Urothelium cell line (cell line): ENCODE measurements at regions not wholly inside any gene's neighbourhood (a gene's known extent, or its start where the extent isn't known, plus 50 kb on each side); places are given as distances from the start of the nearest gene placed in this dataset.

Experiments used
- DNase-seq: peaks from one replicate; pipeline ENCODE4 v3.0.0; 2011; ENCODE audit warnings: low spot score, mixed read lengths
- FAIRE-seq: peaks from 2 replicates; lab custom pipeline; 2011; peaks lifted over from hg19 to GRCh38; lab: Jason Lieb, UNC

DNA sequence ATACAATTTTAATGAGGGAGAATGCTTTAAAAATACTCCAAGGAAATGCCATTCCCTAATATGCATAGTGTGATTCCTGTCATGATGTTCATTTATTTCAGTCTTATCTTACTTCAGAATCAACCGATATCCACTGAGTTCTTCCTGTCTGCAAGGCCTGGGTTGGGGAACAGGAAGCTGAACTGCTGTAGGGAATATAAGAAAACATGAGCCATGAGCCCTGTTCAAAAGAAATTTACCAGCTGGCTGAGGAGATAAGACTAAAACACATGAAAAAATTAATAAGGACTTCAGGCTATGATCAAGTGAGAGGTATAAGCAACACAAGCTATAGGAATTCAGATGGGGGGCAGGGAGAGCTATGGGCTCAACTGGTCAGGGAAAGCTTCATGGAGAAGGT lies 184.7 kb downstream of the PLPP4 start:
- DNase-seq, result no peak
- FAIRE-seq, result no peak

DNA sequence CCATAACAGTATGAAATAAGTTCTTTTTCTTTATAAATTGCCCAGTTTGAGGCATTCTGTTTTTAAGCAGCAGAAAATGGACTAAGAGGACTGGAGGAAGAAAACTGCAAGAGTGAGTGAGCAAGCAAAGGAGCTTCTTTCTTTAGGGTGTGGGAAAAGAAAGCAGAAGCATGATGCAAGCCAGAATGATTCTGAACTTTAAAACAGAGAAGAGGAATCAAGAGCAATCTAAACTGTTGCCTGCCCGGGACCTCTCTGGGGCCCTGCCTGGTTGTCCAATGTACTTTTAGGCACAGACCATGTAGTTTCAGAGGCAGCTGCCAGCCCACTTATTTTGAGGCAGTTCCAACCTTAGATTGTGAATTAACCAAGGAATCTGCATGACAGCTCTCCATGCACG lies 186.3 kb downstream of the PLPP4 start:
- FAIRE-seq (no peak), DNase-seq (no peak)

DNA sequence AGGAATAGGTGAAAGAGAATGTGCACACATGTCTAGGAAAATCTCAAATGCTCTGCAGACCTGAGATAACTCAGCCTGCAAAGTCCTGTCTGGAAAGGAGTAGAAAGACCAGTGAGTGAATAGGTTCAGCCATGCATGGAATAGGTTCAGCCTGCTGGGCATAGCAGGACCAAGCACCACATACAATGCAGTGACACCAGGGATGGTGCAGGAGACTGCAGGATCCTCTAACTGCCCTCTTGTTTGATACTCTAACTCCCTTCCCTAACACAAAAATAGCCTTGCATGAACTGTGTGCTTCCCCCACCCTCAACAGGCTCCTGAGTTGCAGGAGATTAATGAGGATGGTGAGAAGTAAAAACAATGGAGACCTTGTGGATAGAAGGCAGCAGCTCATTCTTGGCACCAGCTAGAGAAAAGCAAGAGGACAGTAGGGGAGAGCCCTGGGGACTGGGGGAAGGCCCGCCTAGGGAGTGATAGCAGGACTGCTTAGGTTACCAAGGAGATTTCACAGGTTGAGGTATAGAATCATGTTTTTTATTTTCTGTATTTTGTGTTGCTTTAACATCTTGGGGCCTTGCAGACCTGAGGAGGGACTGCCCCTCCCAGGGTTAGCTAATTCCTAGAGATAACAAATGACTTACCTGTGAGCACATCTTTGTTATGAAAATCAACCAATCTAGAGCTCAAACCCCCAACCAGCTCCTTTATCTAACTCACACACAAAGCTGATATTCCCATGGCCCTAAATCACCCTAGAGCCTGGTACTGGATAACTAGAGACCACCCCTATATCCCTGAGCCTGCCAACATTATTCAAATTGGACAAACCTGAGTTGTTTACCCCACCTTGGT lies 187.8 kb downstream of the PLPP4 start:
- FAIRE-seq, result no peak
- no peak for DNase-seq

DNA sequence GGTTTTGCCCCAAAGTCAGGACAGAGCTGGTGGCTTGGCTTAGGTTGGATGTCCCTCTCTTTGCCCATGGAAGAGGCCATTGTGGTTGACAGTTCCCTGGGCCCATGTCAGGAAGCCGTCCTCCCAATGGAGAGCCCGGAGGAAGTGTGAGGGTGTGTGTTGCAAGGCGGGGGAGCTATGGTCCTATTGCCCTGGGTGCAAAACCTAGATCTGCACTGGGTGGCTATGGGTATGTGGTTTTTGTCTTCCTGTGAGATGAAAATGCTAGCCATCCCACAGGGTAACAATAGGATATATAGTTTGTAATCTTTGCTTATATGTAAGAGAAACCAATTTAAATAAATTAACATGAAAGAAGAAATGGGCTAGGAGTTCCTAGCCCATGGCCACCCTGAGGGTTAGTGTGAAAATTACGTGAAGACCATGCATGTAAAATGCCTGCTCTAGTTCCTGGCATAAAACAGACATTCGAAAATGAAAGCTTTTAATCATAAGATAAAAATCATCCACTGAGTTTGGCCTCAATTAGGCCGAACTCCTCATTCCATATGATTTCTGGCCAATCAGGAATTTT lies 189.2 kb downstream of the PLPP4 start:
- FAIRE-seq, result no peak
- no peak for DNase-seq

DNA sequence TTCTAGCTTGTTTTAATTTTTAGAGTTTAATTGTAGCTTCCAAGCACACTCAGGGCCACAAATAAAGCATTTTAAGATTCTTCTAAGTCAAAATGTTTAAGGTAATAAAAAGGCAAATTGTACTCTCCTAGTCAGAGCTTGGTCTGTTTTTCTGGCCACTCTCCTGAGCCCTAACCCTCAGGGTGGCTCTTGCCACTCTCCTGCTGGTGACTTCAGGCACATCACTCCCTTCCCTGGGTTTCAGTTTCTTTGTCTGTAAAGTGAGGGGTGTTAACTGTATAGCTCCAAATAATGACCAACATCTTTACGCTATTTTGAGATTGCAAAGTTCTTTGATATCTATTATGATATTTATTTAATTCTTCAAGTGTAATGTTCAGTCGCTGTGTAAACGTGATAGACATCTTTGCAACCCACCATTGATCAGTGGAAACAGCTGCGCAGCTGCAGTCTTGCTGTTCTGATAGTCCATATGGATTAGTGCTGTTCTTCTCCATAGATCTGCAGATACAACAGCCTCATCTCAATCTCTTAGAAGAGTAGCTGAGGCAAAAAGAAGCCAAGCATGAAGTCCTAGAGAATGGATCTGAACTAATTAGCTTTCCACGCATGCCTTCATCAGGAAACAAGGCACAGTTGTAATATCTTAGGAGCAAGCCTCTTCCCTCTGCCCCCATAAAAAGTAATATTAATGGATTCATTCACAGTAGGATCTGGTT lies 189.9 kb downstream of the PLPP4 start:
- no peak for DNase-seq

DNA sequence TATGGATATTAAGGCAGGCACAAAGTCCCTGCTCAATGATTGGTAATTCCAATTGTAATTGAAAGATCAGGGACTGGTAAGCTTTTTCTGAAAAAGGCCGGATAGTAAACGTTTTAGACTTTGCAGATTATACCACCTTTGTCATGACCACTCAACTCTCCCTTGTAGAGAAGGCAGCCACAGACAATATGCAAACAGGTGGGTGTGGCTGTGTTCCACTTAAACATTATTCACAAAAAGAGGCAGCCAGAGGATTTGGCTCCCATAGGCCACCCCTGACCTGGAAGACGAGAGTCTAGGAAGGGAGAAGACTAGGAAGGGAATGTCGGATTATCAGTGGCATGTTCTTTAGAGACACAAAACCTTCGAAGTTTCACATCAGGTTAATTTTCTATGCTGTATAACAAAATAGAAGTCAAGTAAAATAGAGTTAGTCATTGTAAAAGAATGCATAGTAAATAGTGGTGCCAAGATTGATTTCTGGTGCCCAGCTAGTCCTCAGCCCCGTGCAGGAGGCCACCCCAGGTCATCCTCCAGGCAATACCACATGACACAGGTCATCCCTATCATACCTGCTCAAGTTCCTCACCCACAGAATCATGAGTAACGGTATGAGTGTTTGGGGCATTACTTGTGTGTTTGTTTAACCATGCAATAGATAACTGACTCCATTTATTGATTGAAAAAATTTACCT lies 193.8 kb downstream of the PLPP4 start:
- DNase-seq, result peak; percentile 13
- FAIRE-seq, result no peak

More for the DNA sequence above, 189.9 kb downstream of the PLPP4 start:
- FAIRE-seq, result no peak

DNA sequence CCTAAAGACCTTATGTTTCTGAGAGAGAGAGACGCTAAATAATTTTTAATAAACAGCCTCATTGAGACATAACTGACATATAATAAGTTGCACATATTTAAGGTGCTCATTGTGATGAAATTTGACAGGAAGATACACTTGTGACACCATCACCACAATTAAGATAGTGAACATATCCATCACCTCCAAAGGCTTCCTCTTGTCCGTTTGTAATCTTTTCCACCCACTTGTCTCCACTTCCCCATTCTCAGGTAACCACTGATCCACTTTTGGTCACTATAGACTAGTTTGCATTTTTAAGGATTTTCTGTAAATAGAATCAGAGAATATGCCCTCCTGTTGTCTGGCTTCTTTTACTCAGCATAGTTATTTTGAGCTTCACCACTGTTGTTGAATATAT lies 195.1 kb upstream of the WDR11 start:
- FAIRE-seq (no peak), DNase-seq (no peak)

DNA sequence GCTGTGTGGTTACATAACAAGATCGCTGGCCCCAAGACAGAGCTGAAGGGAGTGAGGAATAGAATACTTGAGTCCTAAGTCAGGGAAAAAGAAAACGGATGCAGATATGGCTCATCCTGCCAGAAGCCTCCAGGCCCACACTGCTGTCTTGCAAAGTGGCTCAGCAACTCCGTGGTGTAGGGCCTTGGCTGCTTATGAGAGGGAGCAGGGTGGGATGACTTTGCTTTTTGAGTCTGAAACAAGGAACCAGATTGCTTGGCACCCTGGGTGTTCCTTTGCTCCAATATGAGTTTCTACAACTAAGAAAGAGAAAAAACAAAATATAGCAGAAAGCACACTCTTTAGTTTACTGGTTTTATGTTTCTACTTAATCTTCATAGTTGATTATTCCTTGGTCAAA lies 193.8 kb upstream of the WDR11 start:
- DNase-seq (no peak), FAIRE-seq (no peak)

DNA sequence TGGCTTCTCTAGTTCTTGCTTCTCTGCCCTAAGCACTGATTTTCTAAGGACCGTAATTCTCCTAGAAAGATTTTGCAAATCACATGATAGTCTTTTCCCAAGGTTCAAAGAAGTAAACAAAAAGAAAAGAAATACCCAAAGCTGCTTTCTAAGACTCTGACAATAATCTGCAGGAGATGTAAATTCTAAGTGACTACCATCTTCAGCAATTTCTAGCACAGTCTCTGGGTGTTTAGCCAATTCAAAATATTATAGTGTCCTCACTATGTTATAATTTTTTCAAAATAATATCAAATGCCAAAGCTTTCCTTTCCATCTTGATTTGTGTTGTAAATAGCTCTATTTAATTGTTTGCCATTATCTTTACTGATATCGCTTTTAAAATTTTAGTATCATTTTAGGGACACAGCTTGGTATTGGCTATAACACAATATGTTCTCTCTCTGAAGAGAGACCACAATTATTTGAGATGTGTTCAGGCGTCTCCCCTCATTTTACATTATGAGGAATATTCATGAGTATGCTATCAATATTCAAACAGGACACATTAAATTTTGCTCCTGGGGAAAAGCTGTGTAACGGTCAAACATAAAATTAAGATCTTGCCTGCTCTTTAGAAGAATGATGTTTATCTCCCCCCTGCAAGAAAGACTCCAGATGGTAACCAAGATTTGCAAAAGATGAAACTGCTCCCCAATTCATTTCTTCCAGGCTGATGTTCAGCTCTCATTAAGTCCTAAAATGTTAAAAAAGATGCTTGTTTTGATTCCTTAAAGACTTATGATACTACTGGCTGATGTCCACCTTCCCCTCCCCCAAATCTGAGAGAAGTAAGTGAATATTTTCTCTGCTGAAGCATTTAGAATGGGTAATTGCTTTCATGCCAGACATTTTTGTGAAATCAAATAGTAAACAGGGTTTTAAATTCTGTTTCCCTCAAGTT lies 191.9 kb upstream of the WDR11 start:
- no peak for FAIRE-seq
- no peak for DNase-seq

DNA sequence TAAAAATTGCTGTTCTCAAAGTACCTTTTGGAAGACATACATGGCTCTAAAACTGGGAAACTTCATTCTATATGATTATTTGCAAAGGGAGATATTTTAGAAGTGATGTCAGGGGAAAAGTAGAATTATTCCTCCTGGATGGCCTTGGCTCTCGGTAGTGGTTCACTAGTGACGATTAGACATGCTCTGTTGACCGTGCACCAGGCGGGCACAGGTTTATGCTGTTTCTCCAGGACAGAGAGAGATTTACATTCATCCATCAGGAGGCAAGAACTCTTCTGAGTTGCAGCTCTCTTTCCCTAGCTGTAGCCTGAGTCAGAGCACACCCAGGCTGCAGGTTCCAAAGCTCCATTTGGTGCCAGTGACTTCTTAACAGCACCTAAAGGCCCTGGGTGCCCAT lies 184.9 kb upstream of the WDR11 start:
- no peak for DNase-seq
- FAIRE-seq, result no peak

DNA sequence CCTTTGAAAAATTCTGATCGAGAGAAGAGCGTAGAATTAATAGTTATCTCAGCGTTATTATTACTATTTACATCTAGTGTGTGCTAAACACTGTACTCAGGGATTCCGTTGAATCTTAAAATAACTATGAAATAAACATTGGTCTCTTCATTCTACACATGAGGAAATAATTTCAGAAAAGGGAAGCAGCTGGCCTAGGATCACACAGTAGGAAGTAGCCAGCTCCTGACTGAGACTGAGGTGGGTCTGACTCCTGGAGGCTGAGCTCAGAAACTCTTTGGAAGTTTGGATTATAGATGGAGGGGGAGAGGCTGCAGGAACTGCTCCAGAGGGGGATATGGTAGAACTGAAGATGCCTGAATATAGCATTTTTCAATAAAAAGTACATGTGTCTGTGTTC lies 183.9 kb upstream of the WDR11 start:
- no peak for DNase-seq
- no peak for FAIRE-seq

DNA sequence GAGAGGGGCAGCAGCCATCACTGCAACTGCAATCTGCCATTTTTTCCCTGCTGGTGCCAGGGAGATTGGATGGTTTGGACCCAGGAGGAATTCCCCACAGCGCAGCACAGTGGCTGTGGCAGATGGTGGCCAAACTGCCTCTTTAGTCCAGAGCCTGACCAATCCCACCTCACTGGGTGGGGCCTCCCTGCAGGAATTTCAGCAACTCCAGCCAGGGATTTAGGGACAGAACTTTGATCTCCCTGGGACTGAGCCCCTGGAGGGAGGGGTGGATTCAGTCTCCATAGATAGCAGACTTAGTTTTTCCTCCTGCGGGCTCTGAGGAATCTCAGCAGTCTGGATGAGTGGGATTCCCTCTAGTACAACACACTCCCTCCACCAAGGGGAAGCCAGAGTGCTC lies 179.7 kb upstream of the WDR11 start:
- DNase-seq (no peak), FAIRE-seq (no peak)

DNA sequence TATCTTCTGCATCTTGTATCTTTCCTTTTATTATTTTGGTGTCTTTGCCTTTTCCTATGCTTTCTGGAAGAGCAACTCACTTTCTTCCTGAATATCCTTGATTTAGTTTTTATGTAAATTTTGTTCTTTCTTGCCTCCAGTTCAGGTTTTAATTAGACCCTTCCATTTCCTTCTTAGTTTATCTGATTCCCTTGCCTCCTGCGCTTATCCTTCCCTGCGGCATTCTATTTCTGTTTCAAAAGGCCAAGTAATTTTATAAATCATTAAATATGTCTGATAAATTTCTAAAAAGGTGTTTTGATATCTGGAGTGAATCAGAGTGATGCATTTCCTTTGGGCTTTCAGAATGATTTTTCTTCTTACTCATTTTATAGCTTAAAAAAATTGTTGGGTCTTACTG lies 167.7 kb upstream of the WDR11 start:
- no peak for FAIRE-seq

DNA sequence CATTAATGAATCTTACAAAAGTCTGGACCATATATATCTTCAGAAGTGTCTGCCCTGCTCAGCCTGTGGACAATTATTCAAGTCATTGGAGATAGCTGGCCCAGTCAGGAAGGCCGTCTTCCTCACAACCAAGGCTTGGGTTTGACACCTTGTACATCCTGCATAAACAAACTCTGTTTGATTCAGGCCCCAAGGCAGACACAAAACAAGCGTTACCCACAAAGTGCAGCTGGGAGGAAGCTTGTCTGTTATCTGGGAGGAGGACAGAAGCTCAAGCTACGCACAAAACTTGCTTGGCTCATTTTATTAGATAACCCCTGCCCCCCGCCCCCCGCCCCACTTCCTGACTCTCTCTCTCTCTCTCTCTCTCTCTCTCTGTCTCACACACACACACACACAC lies 166.9 kb upstream of the WDR11 start:
- no peak for DNase-seq
- FAIRE-seq, result no peak

More for the DNA sequence above, 167.7 kb upstream of the WDR11 start:
- DNase-seq, result no peak

DNA sequence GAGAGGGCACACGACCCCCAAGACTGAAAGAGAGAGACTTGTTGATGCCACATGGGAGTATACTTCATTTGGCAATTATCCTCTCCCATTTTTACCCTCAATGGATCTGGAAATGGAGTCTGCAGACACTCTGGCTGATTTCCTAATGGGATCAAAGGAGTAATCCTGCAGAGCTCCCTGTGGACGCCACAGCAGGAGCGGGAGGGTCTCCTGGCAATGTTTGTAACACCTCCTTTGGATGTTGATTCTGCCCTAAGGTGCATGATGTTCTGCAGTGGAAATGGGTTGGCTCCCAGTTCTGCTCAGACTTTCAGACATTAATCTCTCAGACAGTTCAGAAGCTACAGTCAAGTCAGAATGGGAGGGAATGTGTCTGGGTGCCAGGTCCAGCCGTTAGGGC lies 166.0 kb upstream of the WDR11 start:
- FAIRE-seq, result no peak
- no peak for DNase-seq

DNA sequence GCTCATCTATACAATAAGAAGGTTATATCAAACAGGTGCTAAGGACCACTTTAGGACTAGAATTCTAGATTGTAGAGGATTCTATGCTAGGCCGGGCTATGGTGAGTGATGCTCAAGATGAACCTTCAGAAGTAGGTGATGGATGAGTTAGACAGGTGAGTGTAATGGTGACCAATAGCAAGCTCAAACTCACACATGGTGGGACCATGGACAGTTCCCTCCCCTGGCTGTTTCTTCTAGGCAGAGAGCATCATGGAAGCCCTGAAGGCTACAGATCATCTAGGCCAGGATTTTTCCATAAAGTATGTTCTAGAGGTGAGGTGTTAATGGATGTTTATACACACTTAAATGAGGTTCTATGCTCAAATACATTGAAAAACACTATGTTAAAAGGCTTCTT lies 162.2 kb upstream of the WDR11 start:
- DNase-seq (no peak), FAIRE-seq (no peak)

DNA sequence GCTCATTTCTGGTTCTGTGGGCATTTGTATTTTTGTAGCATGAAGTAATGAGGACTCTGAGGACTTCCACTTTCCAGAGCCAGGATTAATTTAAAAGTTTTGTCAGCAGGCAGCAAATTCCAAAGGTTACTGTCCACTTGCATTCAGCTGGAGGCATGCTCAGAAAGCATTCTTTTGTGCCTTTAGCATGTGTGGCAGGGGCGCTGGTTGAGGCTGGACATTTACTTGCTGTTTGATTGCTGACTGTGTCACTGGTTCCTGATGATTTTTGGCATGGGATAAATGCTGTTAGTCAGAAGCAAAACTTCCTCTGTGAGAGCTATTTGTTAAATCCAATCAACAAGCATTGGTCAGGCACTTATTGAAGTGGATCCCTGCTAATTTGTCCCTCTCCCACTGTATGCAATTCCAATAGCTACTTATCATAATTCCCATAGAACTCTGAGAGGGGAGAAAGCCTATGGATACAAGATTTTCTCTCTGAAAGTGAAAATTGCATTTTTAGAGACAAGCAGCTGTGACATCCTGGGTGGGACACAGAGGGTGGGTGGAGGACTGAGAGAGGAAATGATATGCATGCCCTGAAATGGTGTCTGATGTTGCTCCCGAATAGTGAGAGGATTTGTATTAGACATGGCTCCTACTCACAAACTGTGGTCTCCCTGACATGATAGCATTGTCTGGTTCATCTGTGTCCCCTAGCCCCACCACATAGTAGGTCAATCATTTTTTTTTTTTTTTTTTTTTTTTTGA lies 161.2 kb upstream of the WDR11 start:
- DNase-seq (no peak), FAIRE-seq (no peak)

DNA sequence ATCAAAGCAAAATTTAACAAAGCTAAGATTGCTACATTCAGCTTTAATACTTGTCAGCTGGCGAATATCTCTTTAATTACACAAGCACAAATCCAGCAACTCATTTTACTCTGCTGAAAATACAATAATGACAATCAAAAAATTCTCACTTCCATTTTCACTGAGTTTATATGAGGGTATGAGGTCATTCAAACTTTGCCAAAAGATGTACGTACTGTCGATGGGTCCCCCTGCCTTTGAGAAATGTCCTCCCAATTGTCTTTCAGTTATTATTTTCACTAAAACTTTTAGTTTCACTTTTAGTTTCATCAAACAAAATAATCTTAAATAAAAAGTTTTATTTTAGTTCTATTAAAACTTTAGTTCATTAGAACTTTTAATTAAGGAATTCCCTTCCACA lies 159.5 kb upstream of the WDR11 start:
- DNase-seq (no peak), FAIRE-seq (no peak)

DNA sequence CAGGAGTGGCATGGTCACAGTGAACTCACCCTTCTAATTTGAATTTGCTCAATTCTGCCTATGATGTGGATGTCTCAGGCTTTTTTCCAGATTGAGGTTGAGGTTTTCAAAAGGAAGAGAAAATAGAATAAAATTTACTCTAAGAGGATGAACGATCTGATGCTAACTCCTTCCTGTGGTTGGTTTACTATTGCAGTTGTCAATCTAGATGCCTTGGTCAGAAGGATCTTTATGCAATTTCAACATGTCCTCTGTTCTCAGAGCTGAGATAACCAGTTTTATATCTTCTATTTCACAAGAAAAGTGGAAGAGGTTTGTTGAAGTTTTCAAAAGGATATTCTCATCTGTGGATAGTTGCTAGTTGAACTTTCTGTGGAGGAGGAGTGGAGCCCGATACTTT lies 150.7 kb upstream of the WDR11 start:
- FAIRE-seq, result no peak
- DNase-seq, result no peak

DNA sequence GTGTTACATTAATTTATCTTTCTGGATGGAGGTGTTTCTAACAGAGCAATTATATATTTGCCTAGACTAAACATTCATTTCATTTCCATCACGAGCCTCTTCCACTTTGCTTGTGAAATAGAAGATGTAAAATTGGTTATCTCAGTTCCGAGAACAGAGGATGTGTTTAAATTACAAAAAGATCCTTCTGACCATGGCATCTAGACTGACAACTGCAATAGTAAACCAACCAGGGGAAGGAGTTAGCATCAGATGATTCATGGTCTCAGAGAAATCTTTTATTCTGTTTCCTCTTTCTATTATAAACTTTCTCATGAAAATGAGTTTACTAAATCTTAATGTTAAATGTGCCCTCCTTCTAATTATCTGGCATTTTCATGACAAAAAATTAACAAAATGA lies 149.8 kb upstream of the WDR11 start:
- DNase-seq (no peak), FAIRE-seq (no peak)
